HEK293 (cell line): ENCODE measurements at regions not wholly inside any gene's neighbourhood (a gene's known extent, or its start where the extent isn't known, plus 50 kb on each side); places are given as distances from the start of the nearest gene placed in this dataset.

Source experiments
- CTCF ChIP-seq: fragments of 450-650 bp; formaldehyde crosslinking; IDR thresholded peaks from 2 replicates; pipeline ENCODE4 v1.5.1; 2016; ENCODE audit warnings: missing biosample characterization, missing genetic modification characterization
- SETDB1 ChIP-seq: IDR thresholded peaks from one replicate; pipeline ENCODE4 v1.6.1; 2017; ENCODE audit warnings: mild to moderate bottlenecking, low read length, moderate library complexity, mixed read lengths; ENCODE audit not compliant: insufficient read length

- TF ChIP-seq SETDB1, result no peak
- no peak for TF ChIP-seq CTCF (tag by site-specific recombination)
Measured at GRCh38 chrX:13440176-13440575, 120.3 kb upstream of the ATXN3L start.
